HL-60 (cell line): ENCODE measurements at regions not wholly inside any gene's neighbourhood (a gene's known extent, or its start where the extent isn't known, plus 50 kb on each side); places are given as distances from the start of the nearest gene placed in this dataset.

Source experiments
- DNase-seq, 2 experiments: peaks; one replicate each; pipeline ENCODE4 v3.0.0-alpha.2; 2010 to 2020; ENCODE audit warnings: low read depth in 1 of 2, low spot score in 1 of 2
- H3K27ac ChIP-seq: fragments of 250-450 bp; sonication (Bioruptor Pico); replicated peaks from 2 replicates; pipeline ENCODE4 v1.5.1; 2020; ENCODE audit warnings: mild to moderate bottlenecking, moderate library complexity
- H3K27me3 ChIP-seq: fragments of 250-450 bp; sonication (Bioruptor Pico); 2 replicates; pipeline ENCODE4 v1.5.1; 2021; ENCODE audit warnings: mild to moderate bottlenecking, moderate library complexity; ENCODE audit not compliant: insufficient read depth, poor library complexity, severe bottlenecking
- H3K4me3 ChIP-seq: replicated peaks from 2 replicates; pipeline ENCODE4 v1.5.1; 2011; ENCODE audit warnings: mild to moderate bottlenecking, control low read depth, low read length; ENCODE audit not compliant: insufficient read depth
- GABPA ChIP-seq: IDR thresholded peaks from 2 replicates; pipeline ENCODE4 v1.6.1; 2012; ENCODE audit warnings: low read depth
- POLR2AphosphoS5 ChIP-seq: IDR thresholded peaks from 2 replicates; pipeline ENCODE4 v1.6.1; 2012; ENCODE audit warnings: low read depth
- SPI1 ChIP-seq: IDR thresholded peaks from 2 replicates; pipeline ENCODE4 v1.6.1; 2012; ENCODE audit warnings: low read depth, mild to moderate bottlenecking, borderline replicate concordance
- TF ChIP-seq, protein P1 (sequence below): IDR thresholded peaks from one replicate; pipeline ENCODE4 v1.5.1; 2011; ENCODE audit warnings: low read length, control low read depth, inconsistent platforms; ENCODE audit not compliant: insufficient read depth
- TF ChIP-seq, protein P2 (sequence below): IDR thresholded peaks from 2 replicates; pipeline ENCODE4 v1.6.1; 2012; ENCODE audit warnings: low read depth; ENCODE audit not compliant: insufficient replicate concordance

DNA sequence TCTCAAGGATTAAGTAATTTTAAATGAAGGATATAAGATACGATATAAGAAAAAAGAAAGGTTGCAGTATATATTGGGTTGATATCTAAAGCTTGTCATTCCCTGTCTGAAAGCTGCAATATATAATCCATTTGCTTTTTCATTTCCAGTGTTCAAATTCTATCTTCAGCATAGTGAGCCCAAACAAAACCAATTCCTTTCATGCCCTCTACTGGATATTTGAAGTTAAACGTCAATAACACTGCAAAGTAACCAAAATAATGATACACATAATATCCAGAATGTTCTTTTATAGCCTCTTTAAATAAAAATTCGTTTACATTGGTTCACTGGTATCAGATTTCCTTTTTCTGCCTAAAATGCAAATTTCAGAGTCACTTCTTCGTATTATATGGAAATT, 64.5 kb upstream of the DAAM1 start:
- Histone ChIP-seq H3K4me3 (no peak overlapping the region), H3K27ac (no peak overlapping the region), H3K27me3 (no peaks in the 10 kb centered on the region)
- no peak for DNase-seq
- TF ChIP-seq, protein P1, sequence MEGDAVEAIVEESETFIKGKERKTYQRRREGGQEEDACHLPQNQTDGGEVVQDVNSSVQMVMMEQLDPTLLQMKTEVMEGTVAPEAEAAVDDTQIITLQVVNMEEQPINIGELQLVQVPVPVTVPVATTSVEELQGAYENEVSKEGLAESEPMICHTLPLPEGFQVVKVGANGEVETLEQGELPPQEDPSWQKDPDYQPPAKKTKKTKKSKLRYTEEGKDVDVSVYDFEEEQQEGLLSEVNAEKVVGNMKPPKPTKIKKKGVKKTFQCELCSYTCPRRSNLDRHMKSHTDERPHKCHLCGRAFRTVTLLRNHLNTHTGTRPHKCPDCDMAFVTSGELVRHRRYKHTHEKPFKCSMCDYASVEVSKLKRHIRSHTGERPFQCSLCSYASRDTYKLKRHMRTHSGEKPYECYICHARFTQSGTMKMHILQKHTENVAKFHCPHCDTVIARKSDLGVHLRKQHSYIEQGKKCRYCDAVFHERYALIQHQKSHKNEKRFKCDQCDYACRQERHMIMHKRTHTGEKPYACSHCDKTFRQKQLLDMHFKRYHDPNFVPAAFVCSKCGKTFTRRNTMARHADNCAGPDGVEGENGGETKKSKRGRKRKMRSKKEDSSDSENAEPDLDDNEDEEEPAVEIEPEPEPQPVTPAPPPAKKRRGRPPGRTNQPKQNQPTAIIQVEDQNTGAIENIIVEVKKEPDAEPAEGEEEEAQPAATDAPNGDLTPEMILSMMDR: no peak
- TF ChIP-seq POLR2AphosphoS5 (no peak), GABPA (no peak), SPI1 (no peak)
- TF ChIP-seq, protein P2, sequence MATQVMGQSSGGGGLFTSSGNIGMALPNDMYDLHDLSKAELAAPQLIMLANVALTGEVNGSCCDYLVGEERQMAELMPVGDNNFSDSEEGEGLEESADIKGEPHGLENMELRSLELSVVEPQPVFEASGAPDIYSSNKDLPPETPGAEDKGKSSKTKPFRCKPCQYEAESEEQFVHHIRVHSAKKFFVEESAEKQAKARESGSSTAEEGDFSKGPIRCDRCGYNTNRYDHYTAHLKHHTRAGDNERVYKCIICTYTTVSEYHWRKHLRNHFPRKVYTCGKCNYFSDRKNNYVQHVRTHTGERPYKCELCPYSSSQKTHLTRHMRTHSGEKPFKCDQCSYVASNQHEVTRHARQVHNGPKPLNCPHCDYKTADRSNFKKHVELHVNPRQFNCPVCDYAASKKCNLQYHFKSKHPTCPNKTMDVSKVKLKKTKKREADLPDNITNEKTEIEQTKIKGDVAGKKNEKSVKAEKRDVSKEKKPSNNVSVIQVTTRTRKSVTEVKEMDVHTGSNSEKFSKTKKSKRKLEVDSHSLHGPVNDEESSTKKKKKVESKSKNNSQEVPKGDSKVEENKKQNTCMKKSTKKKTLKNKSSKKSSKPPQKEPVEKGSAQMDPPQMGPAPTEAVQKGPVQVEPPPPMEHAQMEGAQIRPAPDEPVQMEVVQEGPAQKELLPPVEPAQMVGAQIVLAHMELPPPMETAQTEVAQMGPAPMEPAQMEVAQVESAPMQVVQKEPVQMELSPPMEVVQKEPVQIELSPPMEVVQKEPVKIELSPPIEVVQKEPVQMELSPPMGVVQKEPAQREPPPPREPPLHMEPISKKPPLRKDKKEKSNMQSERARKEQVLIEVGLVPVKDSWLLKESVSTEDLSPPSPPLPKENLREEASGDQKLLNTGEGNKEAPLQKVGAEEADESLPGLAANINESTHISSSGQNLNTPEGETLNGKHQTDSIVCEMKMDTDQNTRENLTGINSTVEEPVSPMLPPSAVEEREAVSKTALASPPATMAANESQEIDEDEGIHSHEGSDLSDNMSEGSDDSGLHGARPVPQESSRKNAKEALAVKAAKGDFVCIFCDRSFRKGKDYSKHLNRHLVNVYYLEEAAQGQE: no peak

DNA sequence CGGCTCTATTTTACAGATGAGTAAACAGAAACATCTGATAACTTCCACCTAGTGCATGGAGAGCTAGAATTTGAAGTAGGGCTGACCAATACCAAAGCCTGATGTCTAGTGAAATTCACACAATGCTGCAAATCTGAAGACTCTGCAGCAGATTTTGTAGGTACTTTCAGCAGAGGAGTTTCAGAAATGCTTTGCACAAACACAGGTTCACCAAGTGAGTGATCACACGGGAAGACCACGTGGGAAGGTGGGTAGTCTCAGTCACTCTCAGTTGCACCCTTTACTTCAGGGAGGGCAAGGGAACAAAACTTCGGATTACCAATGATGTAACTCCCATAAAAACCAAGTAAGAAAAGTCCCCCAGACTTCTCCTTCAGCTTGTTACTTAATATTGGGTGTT, 63.3 kb upstream of the DAAM1 start:
- TF ChIP-seq GABPA (no peak), POLR2AphosphoS5 (no peak), SPI1 (no peak)
- TF ChIP-seq, protein P1: no peak
- TF ChIP-seq, protein P2: no peak
- no peaks in the 10 kb centered on the region for H3K27me3 ChIP-seq
- H3K4me3 ChIP-seq: no peak overlapping the region
- H3K27ac ChIP-seq: no peak overlapping the region
- no peak for DNase-seq

- TF ChIP-seq, protein P1: peak; percentile 30
- TF ChIP-seq SPI1: no peak
- TF ChIP-seq GABPA: no peak
- TF ChIP-seq POLR2AphosphoS5: no peak
- H3K27me3 ChIP-seq: no peaks in the 10 kb centered on the region
- H3K27ac ChIP-seq: no peak overlapping the region
- peak; percentile 22 to 29 for DNase-seq
- H3K4me3 ChIP-seq: no peak overlapping the region
Observed at GRCh38 chr14:59126714-59127436, 61.6 kb upstream of the DAAM1 start.

- H3K27me3 ChIP-seq: no peaks in the 10 kb centered on the region
- DNase-seq: no peak
- TF ChIP-seq, protein P2: no peak
- TF ChIP-seq SPI1 (no peak), POLR2AphosphoS5 (no peak), GABPA (no peak)
- TF ChIP-seq, protein P1: no peak
- no peak overlapping the region for H3K4me3 ChIP-seq
- no peak overlapping the region for H3K27ac ChIP-seq
Observed at GRCh38 chr14:59127437-59127732, 61.1 kb upstream of the DAAM1 start.
